GM19043 (cell line): ENCODE measurements at regions not wholly inside any gene's neighbourhood (a gene's known extent, or its start where the extent isn't known, plus 50 kb on each side); places are given as distances from the start of the nearest gene placed in this dataset.
"Not testable (repeated sequence)": the region's sequence is repeated elsewhere in the genome, so short reads cannot be mapped to it uniquely, and the experiment has no call there.

Experiments used
- ATAC-seq: cut with Tn5 transposase; IDR thresholded peaks from one replicate; pipeline ENCODE4 v1.9.1; 2021; ENCODE audit warnings: low read depth; ENCODE audit not compliant: unreplicated experiment

- no peak for ATAC-seq
Measured at GRCh38 chr5:152063004-152063403, 138.4 kb upstream of the GLRA1 start.

- ATAC-seq = no peak
Measured at GRCh38 chr5:152061095-152061494, 136.4 kb upstream of the GLRA1 start.

- no peak for ATAC-seq
Measured at GRCh38 chr5:152058267-152058666, 133.6 kb upstream of the GLRA1 start.

- no peak for ATAC-seq
Measured at GRCh38 chr5:152056931-152057330, 132.3 kb upstream of the GLRA1 start.

DNA sequence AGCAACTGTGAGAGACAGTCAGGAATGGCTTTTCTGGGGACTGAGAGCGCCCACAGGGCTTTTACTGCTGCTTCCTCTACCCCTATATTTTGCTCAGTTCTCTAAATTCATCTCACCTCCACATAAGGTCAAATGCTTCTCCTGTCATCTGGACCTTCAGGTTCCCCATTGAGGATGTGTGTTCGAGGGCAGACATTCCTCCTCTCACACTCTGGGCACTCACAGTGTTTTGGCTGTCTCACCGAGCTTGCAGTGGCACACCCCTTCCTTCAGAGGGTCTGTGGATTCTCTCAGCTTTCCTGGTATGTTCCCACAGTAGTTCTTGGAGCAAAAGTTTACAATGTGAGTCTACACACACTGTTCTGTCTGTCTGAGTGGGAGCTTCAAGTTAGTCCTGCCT is 127.8 kb upstream of the GLRA1 start:
- ATAC-seq = no peak

- ATAC-seq = no peak
Measured at GRCh38 chr5:152051499-152052454, 127.1 kb upstream of the GLRA1 start.

DNA sequence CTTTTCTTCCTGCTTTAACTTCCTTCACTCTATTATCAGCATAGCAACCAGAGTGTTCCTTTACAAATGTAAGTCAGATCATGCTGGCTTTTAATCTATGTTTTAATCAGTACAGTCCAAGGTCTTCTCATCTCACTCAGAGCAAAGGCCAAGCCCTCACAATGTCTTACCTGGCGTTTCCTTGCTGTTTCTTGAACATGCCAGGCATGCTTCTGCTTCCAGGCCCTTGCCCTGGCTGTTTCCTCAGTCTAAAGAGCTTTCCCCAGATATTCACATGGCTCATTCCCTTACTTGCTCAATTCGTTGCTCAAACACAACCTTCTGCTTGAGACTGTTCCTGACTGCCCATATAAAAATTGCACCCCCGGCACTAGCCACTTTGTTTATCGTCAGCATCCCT is 121.7 kb upstream of the GLRA1 start:
- ATAC-seq = no peak

DNA sequence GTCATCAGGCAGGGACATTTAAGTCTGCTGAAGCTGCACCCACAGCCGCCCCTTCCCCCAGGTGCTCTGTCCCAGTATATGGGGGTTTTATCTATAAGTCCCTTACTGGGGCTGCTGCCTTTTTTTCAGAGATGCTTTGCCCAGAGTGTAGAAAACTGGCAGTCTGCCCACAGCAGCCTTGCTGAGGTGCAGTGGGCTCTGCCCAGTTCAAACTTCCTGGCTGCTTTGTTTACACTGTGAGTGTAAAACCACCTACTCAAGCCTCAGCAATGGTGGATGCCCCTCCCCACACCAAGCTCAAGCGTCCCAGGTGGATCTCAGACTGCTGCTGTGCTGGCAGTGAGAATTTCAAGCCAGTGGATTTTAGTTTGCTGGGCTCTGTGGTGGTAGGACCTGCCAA is 114.2 kb upstream of the GLRA1 start:
- ATAC-seq = not testable (repeated sequence)

DNA sequence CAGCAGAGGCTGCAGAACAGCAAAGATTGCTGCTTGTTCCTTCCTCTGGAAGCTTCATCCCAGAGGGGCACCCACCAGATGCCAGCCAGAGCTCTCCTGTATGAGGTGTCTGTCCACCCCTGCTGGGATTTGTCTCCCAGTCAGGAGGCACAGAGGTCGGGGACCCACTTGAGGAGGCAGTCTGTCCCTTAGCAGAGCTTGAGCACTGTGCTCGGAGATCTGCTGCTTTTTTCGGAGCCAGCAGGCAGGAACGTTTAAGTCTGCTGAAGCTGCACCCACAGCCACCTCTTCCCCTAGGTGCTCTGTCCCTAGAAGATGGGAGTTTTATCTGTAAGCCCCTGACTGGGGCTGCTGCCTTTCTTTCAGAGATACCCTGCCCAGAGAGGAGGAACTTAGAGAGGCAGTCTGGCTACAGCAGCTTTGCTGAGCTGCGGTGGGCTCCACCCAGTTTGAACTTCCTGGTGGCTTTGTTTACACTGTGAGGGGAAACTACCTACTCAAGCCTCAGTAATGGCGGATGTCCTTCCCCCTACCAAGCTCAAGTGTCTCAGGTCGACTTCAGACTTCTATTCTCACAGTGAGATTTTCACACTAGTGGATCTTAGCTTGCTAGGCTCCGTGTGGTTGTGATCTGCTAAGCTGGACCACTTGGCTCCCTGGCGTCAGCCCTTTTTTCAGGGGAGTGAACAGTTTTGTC is 101.8 kb upstream of the GLRA1 start:
- not testable (repeated sequence) for ATAC-seq

DNA sequence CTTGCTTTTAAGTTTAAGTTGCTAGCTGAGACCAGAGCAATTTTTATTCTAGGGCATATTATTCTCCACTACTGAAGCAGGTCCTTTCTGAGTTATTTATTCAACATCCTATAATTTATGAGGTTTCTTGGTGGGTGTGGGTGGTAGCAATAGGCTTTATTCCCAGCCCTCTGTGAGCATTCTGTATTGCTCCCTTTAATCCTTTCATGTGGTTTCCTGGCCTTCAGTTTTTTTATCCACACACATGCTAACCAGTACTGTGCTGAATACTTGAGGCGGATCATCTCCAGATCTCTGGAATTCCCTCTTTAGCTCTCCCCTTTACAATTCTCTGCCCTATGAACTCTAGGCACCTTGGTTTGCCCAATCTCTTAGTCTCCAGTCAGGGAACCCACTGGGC is 91.8 kb upstream of the GLRA1 start:
- ATAC-seq = no peak

DNA sequence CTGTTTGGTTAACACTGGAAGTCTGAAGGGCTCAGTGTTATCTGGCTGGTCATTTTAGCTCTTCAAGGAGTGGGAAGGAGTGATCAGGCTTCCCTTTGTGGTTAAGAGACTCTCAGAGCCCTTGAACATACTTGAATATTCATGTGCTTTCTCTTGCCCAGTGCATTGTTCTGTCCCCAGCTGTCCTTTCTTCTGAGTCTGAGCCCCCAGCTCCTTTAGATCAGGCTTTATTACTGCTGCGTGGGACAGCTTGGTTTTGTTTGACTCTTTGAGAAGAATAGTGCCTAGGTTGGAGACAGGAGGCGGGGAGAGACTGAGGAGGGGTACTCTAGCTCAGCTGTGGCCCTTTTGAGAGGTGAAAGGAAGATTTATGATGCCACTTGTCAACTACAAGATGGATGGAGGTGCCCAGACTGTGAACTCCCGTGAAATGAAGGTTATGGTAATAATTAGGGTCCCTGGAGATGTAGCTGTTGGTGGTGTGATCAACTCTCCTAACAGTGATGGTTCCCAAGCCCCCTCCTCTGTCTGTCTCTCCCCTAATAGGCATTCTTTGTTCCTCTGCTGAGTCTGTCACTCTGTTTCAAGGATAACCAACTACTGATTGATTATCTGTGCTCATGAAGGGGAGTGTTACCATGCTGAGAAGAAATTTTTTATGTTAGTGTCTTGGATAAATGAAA is 83.1 kb upstream of the GLRA1 start:
- no peak for ATAC-seq

- no peak for ATAC-seq
Measured at GRCh38 chr5:152004095-152004494, 79.4 kb upstream of the GLRA1 start.
